C4-2B (cell line): ENCODE measurements at regions not wholly inside any gene's neighbourhood (a gene's known extent, or its start where the extent isn't known, plus 50 kb on each side); places are given as distances from the start of the nearest gene placed in this dataset.

Experiments used
- CTCF ChIP-seq: fragments of 450-650 bp; conservative IDR thresholded peaks from 2 replicates; pipeline ENCODE4 v1.5.1; 2017; ENCODE audit warnings: mild to moderate bottlenecking
- ZFX ChIP-seq: fragments of 450-650 bp; IDR thresholded peaks from 2 replicates; pipeline ENCODE4 v1.6.1; 2017

- TF ChIP-seq CTCF, result no peak
- no peak for TF ChIP-seq ZFX
Observed at GRCh38 chr6:126664271-126664670, 324.4 kb downstream of the CENPW start.
